Vagina (tissue), 2 donors: ENCODE measurements at regions not wholly inside any gene's neighbourhood (a gene's known extent, or its start where the extent isn't known, plus 50 kb on each side); places are given as distances from the start of the nearest gene placed in this dataset.

Source experiments
- DNase-seq, 2 donors: peaks; one replicate each; pipeline ENCODE4 v3.0.0-alpha.2; 2017; ENCODE audit errors: extremely low spot score in 2 of 2
- H3K27ac ChIP-seq: fragments of 200-600 bp; sonication (generic); one replicate; pipeline ENCODE4 v1.5.1; 2019
- H3K27me3 ChIP-seq: fragments of 200-600 bp; sonication (generic); one replicate; pipeline ENCODE4 v1.5.1; 2019
- H3K36me3 ChIP-seq, 2 donors: fragments of 200-600 bp; sonication (generic); one replicate each; pipeline ENCODE4 v1.5.1; 2017 to 2019
- H3K4me1 ChIP-seq: fragments of 200-600 bp; sonication (generic); one replicate; pipeline ENCODE4 v1.5.1; 2019
- H3K4me3 ChIP-seq, 2 donors: fragments of 200-600 bp; sonication (generic); 1 replicate in 1 of 2; 2 replicates in 1 of 2; pipeline ENCODE4 v1.5.1; 2016 to 2019
- H3K9me3 ChIP-seq: fragments of 200-600 bp; sonication (generic); one replicate; pipeline ENCODE4 v1.5.1; 2019
- POLR2A ChIP-seq, 2 donors: fragments of 450-650 bp; IDR thresholded peaks; one replicate each; pipeline ENCODE4 v1.6.1; 2017; ENCODE audit warnings: antibody characterized with exemption in 2 of 2, mild to moderate bottlenecking in 2 of 2, moderate library complexity in 2 of 2
- POLR2AphosphoS5 ChIP-seq, 2 donors: sonication (generic); formaldehyde crosslinking; IDR thresholded peaks; one replicate each; pipeline ENCODE4 v1.9.0; 2017; ENCODE audit warnings: antibody characterized with exemption in 2 of 2, mild to moderate bottlenecking in 2 of 2, low read depth in 1 of 2; ENCODE audit not compliant: insufficient read depth in 1 of 2
- intact Hi-C: fragments of 100-400 bp; cut with DNase I; formaldehyde crosslinking; loops from one replicate; pipeline ENCODE4 v1.15.1; 2023
- TF ChIP-seq, protein P1 (sequence below), 3 experiments: fragments of 450-650 bp in 2 of 3; fragments of 200-600 bp in 1 of 3; sonication (generic) in 1 of 3; IDR thresholded peaks; one replicate each; pipeline ENCODE4 v1.5.1; 2017 to 2019; ENCODE audit warnings: antibody characterized with exemption in 3 of 3, mild to moderate bottlenecking in 2 of 3, moderate library complexity in 2 of 3

DNA sequence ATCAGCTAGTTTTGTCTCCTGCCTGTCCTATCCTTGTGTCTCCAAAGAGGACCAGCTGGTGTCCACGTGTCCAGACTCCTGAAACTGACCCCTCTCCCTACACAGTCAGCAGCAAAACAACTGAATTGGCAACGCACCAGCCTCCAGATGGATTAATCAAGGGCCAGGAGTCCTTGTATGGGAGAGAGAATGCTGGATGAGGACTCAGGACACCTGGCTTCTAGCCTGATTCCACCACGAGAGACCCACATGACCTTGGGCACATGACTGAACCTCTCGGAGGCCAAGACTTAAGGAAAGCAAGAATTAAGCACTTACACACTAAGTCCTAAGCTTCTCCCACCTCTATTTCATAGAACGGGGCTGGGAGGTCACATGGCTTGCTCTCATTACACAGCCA lies 60.4 kb upstream of the CMKLR1 start:
- no peaks in the 10 kb centered on the region for H3K4me1 ChIP-seq
- no peak overlapping the region for H3K27ac ChIP-seq
- H3K27me3 ChIP-seq: no peaks in the 10 kb centered on the region
- intact Hi-C loops: no loop called here
- TF ChIP-seq, protein P1, sequence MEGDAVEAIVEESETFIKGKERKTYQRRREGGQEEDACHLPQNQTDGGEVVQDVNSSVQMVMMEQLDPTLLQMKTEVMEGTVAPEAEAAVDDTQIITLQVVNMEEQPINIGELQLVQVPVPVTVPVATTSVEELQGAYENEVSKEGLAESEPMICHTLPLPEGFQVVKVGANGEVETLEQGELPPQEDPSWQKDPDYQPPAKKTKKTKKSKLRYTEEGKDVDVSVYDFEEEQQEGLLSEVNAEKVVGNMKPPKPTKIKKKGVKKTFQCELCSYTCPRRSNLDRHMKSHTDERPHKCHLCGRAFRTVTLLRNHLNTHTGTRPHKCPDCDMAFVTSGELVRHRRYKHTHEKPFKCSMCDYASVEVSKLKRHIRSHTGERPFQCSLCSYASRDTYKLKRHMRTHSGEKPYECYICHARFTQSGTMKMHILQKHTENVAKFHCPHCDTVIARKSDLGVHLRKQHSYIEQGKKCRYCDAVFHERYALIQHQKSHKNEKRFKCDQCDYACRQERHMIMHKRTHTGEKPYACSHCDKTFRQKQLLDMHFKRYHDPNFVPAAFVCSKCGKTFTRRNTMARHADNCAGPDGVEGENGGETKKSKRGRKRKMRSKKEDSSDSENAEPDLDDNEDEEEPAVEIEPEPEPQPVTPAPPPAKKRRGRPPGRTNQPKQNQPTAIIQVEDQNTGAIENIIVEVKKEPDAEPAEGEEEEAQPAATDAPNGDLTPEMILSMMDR (IDR thresholded peaks at IDR 0.05): no peak
- no peak for TF ChIP-seq POLR2A (IDR thresholded peaks at IDR 0.05)
- TF ChIP-seq POLR2AphosphoS5 (IDR thresholded peaks at IDR 0.05; ENCODE audit: insufficient read depth in 1 of 2, low read depth in 1 of 2): no peak
- no peaks in the 10 kb centered on the region for H3K36me3 ChIP-seq
- DNase-seq: no peak
- no peaks in the 10 kb centered on the region for H3K9me3 ChIP-seq
- H3K4me3 ChIP-seq: no peak overlapping the region

DNA sequence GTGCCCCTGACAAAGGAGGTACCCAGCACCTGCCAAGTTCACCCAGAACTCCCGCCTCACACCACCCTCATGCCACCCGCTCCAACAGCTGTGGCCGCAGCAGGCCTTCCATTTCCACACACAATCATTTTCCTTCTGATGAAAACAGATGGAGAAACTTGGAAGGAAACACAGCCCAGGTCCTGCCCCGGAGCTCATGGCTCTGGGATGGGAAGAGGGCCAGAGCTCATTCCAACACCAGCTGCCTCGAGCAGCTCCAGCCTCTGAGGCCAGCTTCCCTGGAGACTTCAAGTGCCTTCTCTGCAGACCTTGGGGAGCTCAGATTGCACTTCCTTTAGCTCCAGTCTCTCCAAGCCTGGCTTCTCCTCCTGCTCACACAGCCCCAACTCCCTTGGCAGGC lies 55.1 kb upstream of the CMKLR1 start:
- DNase-seq: no peak
- intact Hi-C loops: no loop called here
- Histone ChIP-seq H3K9me3 (no peaks in the 10 kb centered on the region), H3K36me3 (no peaks in the 10 kb centered on the region), H3K27ac (no peak overlapping the region), H3K4me3 (no peak overlapping the region), H3K27me3 (no peaks in the 10 kb centered on the region), H3K4me1 (no peaks in the 10 kb centered on the region)
- TF ChIP-seq POLR2AphosphoS5 (IDR thresholded peaks at IDR 0.05; ENCODE audit: insufficient read depth in 1 of 2, low read depth in 1 of 2): peak in 1 of 2 donors; percentile 39
- TF ChIP-seq, protein P1 (IDR thresholded peaks at IDR 0.05): no peak

DNA sequence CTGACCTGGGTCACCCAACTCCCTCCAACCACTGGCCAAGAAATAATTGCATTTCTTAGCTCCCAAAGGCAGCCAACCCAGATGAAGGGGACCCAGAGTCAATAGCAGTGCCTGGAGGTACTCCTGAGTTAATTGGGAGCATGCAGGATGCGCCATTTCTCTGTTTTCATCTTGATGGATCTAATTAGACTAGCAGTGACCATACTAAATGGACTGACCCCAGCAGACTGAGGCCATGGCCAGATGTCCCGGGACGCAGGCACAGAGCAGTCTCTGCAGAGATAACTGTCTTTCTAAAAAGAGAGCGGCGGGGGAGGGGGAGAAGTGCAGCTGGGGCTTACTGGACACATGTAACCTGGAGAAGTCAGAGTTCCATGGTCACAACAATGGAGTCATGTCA lies 53.2 kb upstream of the CMKLR1 start:
- Histone ChIP-seq H3K4me1 (no peaks in the 10 kb centered on the region), H3K27me3 (no peaks in the 10 kb centered on the region), H3K27ac (no peak overlapping the region), H3K9me3 (no peaks in the 10 kb centered on the region), H3K4me3 (no peak overlapping the region), H3K36me3 (no peaks in the 10 kb centered on the region)
- TF ChIP-seq POLR2A (IDR thresholded peaks at IDR 0.05) (no peak), POLR2AphosphoS5 (IDR thresholded peaks at IDR 0.05; ENCODE audit: insufficient read depth in 1 of 2, low read depth in 1 of 2) (no peak)
- TF ChIP-seq, protein P1 (IDR thresholded peaks at IDR 0.05): no peak
- intact Hi-C loops: no loop called here
- no peak for DNase-seq

DNA sequence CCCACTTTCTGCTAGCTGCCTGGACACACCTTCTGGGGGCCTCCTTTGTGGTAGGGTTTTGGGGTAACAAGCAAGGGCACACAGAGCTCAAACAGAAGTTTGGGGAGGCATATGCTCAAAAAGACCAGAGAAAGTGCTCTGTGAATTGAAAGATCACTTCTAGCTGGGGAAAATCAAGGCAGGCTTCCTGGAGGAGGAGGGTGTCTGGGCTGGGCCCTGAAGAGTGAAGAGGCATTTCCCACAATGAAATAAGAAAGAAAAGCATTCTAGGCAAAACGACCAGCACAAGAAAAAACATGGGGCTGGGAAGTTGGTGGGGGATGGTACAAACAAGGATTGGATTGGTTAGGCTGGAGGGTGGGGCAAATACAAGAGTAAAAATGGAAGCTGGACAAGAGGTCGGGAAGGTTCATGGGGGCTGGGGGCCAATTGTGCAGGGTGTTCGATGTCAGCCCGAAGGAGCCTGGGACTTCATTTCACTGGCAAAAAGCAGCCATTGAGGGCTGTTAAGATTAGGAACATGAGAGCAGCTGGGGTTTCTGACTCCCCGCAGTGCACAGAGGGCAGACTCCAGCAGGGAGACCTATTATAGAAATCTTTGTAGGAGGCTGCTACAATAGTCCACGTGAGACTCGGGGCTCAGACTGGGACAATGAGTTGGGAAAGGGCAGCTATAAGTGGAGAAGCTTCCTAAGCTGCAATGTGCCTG lies 51.5 kb upstream of the CMKLR1 start:
- intact Hi-C loops: no loop called here
- H3K4me3 ChIP-seq: no peak overlapping the region

DNA sequence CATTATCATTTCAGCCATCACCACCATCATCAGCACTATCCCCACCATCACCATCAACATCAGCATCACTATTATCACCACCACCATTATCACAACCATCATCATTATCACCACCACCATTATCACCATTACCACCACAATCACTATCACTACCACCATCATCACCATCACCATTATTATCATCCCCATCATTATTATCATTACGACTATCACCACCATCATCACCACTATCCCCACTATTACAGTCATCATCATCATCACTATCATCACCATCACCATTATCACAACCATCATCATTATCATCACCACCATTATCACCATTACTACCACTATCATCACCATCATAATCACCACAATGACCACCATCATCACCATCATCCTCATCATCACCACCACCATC lies 50.4 kb upstream of the CMKLR1 start:
- intact Hi-C loops: no loop called here
- Histone ChIP-seq H3K36me3 (no peaks in the 10 kb centered on the region), H3K27me3 (no peaks in the 10 kb centered on the region), H3K9me3 (no peaks in the 10 kb centered on the region), H3K27ac (no peak overlapping the region), H3K4me1 (no peaks in the 10 kb centered on the region), H3K4me3 (no peak overlapping the region)
- no peak for DNase-seq
- TF ChIP-seq POLR2A (IDR thresholded peaks at IDR 0.05) (no peak), POLR2AphosphoS5 (IDR thresholded peaks at IDR 0.05; ENCODE audit: insufficient read depth in 1 of 2, low read depth in 1 of 2) (no peak)
- TF ChIP-seq, protein P1 (IDR thresholded peaks at IDR 0.05): no peak

More for the DNA sequence above, 51.5 kb upstream of the CMKLR1 start:
- no peaks in the 10 kb centered on the region for H3K4me1 ChIP-seq
- no peak for DNase-seq
- no peaks in the 10 kb centered on the region for H3K9me3 ChIP-seq
- H3K27me3 ChIP-seq: no peaks in the 10 kb centered on the region
- no peak overlapping the region for H3K27ac ChIP-seq
- TF ChIP-seq, protein P1 (IDR thresholded peaks at IDR 0.05): no peak
- no peaks in the 10 kb centered on the region for H3K36me3 ChIP-seq
